Endothelial cell of umbilical vein (primary cell): ENCODE measurements at regions not wholly inside any gene's neighbourhood (a gene's known extent, or its start where the extent isn't known, plus 50 kb on each side); places are given as distances from the start of the nearest gene placed in this dataset.

ENCODE experiments used
- BruUV-seq: library from RNA; stranded (reverse); fragments of 400-500 nt; replicated peaks from 2 replicates; lab custom pipeline; 2021; lab: Mats Ljungman, UMichigan
- CTCF ChIA-PET: fragments of 300-600, 350-600 bp; sonication (Branson Sonifier 250); formaldehyde crosslinking; loops from one replicate; lab custom pipeline; 2021; ENCODE audit warnings: antibody characterized with exemption, inconsistent platforms; lab: Charles Lee
- POLR2A ChIA-PET: fragments of 300-600, 350-600 bp; sonication (Branson Sonifier 250); formaldehyde crosslinking; loops from one replicate; lab custom pipeline; 2021; ENCODE audit warnings: antibody characterized with exemption, inconsistent platforms; lab: Charles Lee
- DNase-seq: peaks from one replicate; pipeline ENCODE4 v3.0.0-alpha.2; 2011; ENCODE audit warnings: low read depth, low spot score
- FAIRE-seq: peaks from 2 replicates; lab custom pipeline; 2011; peaks lifted over from hg19 to GRCh38; lab: Jason Lieb, UNC
- H2AFZ ChIP-seq: 2 replicates; pipeline ENCODE4 v1.6.0; 2012; ENCODE audit warnings: low read depth, low read length, control low read depth, inconsistent platforms
- H3K27ac ChIP-seq: 2 replicates; pipeline ENCODE4 v1.5.1; 2011; ENCODE audit warnings: low read depth, mild to moderate bottlenecking, control low read depth, low read length, moderate library complexity; ENCODE audit not compliant: insufficient read depth
- H3K27me3 ChIP-seq, 2 experiments: 2 replicates each; pipeline versions ENCODE4 v1.6.0 to v1.6.1; 2011; ENCODE audit warnings: low read length in 2 of 2, mixed read lengths in 1 of 2; ENCODE audit not compliant: control insufficient read depth in 2 of 2, insufficient read depth in 2 of 2
- H3K36me3 ChIP-seq, 2 experiments: 2 replicates in 1 of 2; 3 replicates in 1 of 2; pipeline ENCODE4 v1.5.1; 2011; ENCODE audit warnings: low read length in 2 of 2, mild to moderate bottlenecking in 1 of 2, moderate library complexity in 1 of 2; ENCODE audit not compliant: control insufficient read depth in 2 of 2, insufficient read depth in 2 of 2; ENCODE audit errors: extremely low read depth in 1 of 2
- H3K4me1 ChIP-seq: 3 replicates; pipeline ENCODE4 v1.5.1; 2011; ENCODE audit warnings: mild to moderate bottlenecking, low read length; ENCODE audit not compliant: control insufficient read depth, insufficient read depth; ENCODE audit errors: extremely low read depth
- H3K4me2 ChIP-seq: 2 replicates; pipeline ENCODE4 v1.6.1; 2011; ENCODE audit warnings: low read length, control low read depth, mixed read lengths; ENCODE audit not compliant: insufficient read depth
- H3K4me3 ChIP-seq, 3 experiments: fragments of 200-600 bp in 1 of 3; sonication (generic), shearing (Covaris generic) in 1 of 3; replicated peaks in 1 of 3; 2 replicates each; pipeline ENCODE4 v1.5.1; 2011 to 2016; ENCODE audit warnings: control low read depth in 3 of 3, low read length in 3 of 3, mild to moderate bottlenecking in 2 of 3, inconsistent platforms in 1 of 3, low read depth in 1 of 3, moderate library complexity in 1 of 3; ENCODE audit not compliant: insufficient read depth in 1 of 3
- H3K79me2 ChIP-seq: 2 replicates; pipeline ENCODE4 v1.6.0; 2012; ENCODE audit warnings: low read length, inconsistent platforms; ENCODE audit not compliant: control insufficient read depth, insufficient read depth
- H3K9ac ChIP-seq: replicated peaks from 2 replicates; pipeline ENCODE3; 2011; ENCODE audit warnings: low read length, control low read depth; ENCODE audit not compliant: insufficient read depth; ENCODE audit errors: extremely low read depth
- H3K9me1 ChIP-seq: replicated peaks from 3 replicates; pipeline ENCODE4 v1.6.0; 2011; ENCODE audit warnings: mild to moderate bottlenecking, low read length; ENCODE audit not compliant: control insufficient read depth, insufficient read depth; ENCODE audit errors: extremely low read depth
- H3K9me3 ChIP-seq: replicated peaks from 2 replicates; pipeline ENCODE4 v1.5.1; 2012; ENCODE audit warnings: low read length, inconsistent platforms; ENCODE audit not compliant: control insufficient read depth, insufficient read depth
- H4K20me1 ChIP-seq: replicated peaks from 2 replicates; pipeline ENCODE3; 2011; ENCODE audit warnings: mild to moderate bottlenecking, low read length; ENCODE audit not compliant: control insufficient read depth, insufficient read depth; ENCODE audit errors: extremely low read depth
- EZH2 ChIP-seq: IDR thresholded peaks from 2 replicates; pipeline ENCODE4 v1.6.1; 2012; ENCODE audit warnings: borderline replicate concordance, low read depth, mild to moderate bottlenecking, moderate library complexity, low read length, inconsistent platforms; ENCODE audit not compliant: severe bottlenecking
- FOS ChIP-seq: IDR thresholded peaks from 2 replicates; pipeline ENCODE4 v1.6.1; 2011; ENCODE audit warnings: mild to moderate bottlenecking, low read length, moderate library complexity, borderline replicate concordance; ENCODE audit not compliant: insufficient read depth
- GATA2 ChIP-seq: IDR thresholded peaks from 2 replicates; pipeline ENCODE4 v1.7.0; 2011; ENCODE audit warnings: low read depth, mild to moderate bottlenecking, moderate library complexity, mixed read lengths, low read length; ENCODE audit not compliant: insufficient read length, insufficient read depth
- JUN ChIP-seq: IDR thresholded peaks from 2 replicates; pipeline ENCODE4 v1.6.1; 2011; ENCODE audit warnings: borderline replicate concordance, low read depth; ENCODE audit not compliant: insufficient read length, insufficient read depth
- MYC ChIP-seq: IDR thresholded peaks from one replicate; pipeline ENCODE4 v1.6.1; 2011; ENCODE audit warnings: mild to moderate bottlenecking, low read depth, low read length
- POLR2A ChIP-seq: IDR thresholded peaks from 2 replicates; pipeline ENCODE4 v1.6.1; 2012; ENCODE audit warnings: low read depth, mild to moderate bottlenecking, control low read depth, low read length
- POLR2AphosphoS5 ChIP-seq: IDR thresholded peaks from 2 replicates; pipeline ENCODE4 v1.6.1; 2012; ENCODE audit warnings: low read depth, mild to moderate bottlenecking, control low read depth, low read length, moderate library complexity; ENCODE audit not compliant: insufficient read depth
- dilution Hi-C: fragments of 300-500 bp; cut with MboI; formaldehyde crosslinking; loops from one replicate; pipeline ENCODE4 v1.15.0; 2019; ENCODE audit warnings: low sequenced_read_pairs; ENCODE audit not compliant: extremely low pct_ligation_motif_present
- intact Hi-C: fragments of 100-400 bp; cut with micrococcal nuclease; formaldehyde crosslinking; loops from one replicate; pipeline ENCODE4 v1.10.0; 2022
- TF ChIP-seq, protein P1 (sequence below), 2 donors: IDR thresholded peaks; 1 replicate in 1 of 2; 2 replicates in 1 of 2; pipeline ENCODE4 v1.5.1; 2011; ENCODE audit warnings: low read length in 2 of 2, mild to moderate bottlenecking in 2 of 2, moderate library complexity in 2 of 2, control low read depth in 1 of 2, inconsistent platforms in 1 of 2, low read depth in 1 of 2; ENCODE audit not compliant: insufficient read depth in 1 of 2; ENCODE audit errors: extremely low read depth in 1 of 2
- TF ChIP-seq, protein P2 (sequence below): IDR thresholded peaks from 2 replicates; pipeline ENCODE4 v1.6.1; 2011; ENCODE audit not compliant: insufficient read depth, insufficient read length

DNA sequence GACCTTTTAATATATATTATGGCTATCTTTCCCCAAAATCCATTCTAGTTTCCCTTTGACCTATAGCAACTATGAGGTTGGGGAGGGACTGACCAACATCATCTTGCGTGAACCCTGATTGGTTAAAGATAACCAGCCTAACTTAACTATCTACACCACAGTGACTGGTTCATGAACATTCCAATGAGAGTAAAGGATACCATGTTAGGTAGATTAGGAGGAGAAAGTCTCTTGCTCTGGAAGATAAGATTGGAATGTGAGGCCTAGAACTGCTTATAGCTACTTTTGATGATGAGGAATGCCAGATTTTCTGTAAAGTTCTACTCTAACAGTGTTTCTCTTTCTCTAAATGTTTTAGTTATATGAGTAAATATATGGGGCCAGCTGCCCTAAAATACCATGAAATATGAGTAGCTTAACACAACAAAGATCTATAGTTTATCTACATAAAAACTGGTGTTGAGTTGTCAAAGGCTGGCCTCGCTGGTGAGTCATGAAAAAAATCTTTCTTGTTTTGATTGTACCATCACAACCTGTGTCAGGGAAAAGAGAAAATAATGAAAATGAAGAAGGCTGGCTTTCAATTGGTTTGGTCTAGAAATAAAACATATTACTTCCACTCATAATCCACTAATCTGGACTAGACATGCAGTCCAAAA, 481.4 kb downstream of the NSUN3 start:
- TF ChIP-seq MYC (no peak), POLR2A (no peak), POLR2AphosphoS5 (no peak), GATA2 (no peak), FOS (no peak), EZH2 (no peak), JUN (no peak)
- TF ChIP-seq, protein P1, sequence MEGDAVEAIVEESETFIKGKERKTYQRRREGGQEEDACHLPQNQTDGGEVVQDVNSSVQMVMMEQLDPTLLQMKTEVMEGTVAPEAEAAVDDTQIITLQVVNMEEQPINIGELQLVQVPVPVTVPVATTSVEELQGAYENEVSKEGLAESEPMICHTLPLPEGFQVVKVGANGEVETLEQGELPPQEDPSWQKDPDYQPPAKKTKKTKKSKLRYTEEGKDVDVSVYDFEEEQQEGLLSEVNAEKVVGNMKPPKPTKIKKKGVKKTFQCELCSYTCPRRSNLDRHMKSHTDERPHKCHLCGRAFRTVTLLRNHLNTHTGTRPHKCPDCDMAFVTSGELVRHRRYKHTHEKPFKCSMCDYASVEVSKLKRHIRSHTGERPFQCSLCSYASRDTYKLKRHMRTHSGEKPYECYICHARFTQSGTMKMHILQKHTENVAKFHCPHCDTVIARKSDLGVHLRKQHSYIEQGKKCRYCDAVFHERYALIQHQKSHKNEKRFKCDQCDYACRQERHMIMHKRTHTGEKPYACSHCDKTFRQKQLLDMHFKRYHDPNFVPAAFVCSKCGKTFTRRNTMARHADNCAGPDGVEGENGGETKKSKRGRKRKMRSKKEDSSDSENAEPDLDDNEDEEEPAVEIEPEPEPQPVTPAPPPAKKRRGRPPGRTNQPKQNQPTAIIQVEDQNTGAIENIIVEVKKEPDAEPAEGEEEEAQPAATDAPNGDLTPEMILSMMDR (IDR thresholded peaks at IDR 0.05; ENCODE audit: extremely low read depth in 1 of 2, insufficient read depth in 1 of 2, low read depth in 1 of 2, low read length in 2 of 2) = no peak
- TF ChIP-seq, protein P2, sequence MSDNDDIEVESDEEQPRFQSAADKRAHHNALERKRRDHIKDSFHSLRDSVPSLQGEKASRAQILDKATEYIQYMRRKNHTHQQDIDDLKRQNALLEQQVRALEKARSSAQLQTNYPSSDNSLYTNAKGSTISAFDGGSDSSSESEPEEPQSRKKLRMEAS = no peak
- dilution Hi-C loops (no loop called here), intact Hi-C loops (no loop called here)
- Histone ChIP-seq H3K36me3 (no peaks in the 10 kb centered on the region), H3K9ac (no peak overlapping the region), H3K4me2 (no peak overlapping the region), H4K20me1 (no peaks in the 10 kb centered on the region), H3K79me2 (no peaks in the 10 kb centered on the region), H3K4me3 (no peak overlapping the region), H3K27me3 (no peaks in the 10 kb centered on the region), H2AFZ (no peak overlapping the region), H3K9me3 (no peaks in the 10 kb centered on the region), H3K9me1 (no peaks in the 10 kb centered on the region), H3K4me1 (no peaks in the 10 kb centered on the region), H3K27ac (no peak overlapping the region)
- DNase-seq = no peak
- no TSS peak for BruUV-seq
- POLR2A ChIA-PET = no interaction called here
- FAIRE-seq = no peak
- CTCF ChIA-PET = no interaction called here
